Fibroblast of pulmonary artery (primary cell): ENCODE measurements at regions not wholly inside any gene's neighbourhood (a gene's known extent, or its start where the extent isn't known, plus 50 kb on each side); places are given as distances from the start of the nearest gene placed in this dataset.

Experiments
- DNase-seq: peaks from one replicate; pipeline ENCODE4 v3.0.0-alpha.2; 2010; ENCODE audit warnings: low read depth
- H3K4me3 ChIP-seq: replicated peaks from 2 replicates; pipeline ENCODE4 v1.5.1; 2011; ENCODE audit warnings: low read depth, mild to moderate bottlenecking, control low read depth, low read length, moderate library complexity
- TF ChIP-seq, protein P1 (sequence below): IDR thresholded peaks from 2 replicates; pipeline ENCODE4 v1.5.1; 2011; ENCODE audit warnings: mild to moderate bottlenecking, control low read depth, low read length, inconsistent platforms; ENCODE audit errors: missing control alignments

DNA sequence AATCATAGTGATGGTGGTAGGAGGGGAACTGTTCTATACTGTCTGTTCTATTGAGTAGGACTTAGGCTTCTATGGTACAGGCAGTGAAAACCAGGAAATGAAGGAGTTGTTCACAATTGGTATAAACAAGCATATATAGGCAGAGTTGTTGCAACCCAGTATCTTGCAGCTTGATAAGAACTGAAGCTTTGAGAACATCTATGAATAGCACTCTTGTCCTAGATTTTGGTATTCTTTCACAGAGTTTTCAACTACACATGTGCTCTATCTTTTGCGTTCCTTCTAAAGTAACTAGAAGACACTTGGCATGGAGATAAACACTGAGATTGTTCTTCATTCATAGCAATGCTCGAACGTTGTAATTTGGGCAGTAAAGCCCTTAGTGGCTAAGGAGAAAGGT lies 91.8 kb downstream of the KCNJ2 start:
- no peak overlapping the region for H3K4me3 ChIP-seq
- no peak for DNase-seq
- TF ChIP-seq, protein P1, sequence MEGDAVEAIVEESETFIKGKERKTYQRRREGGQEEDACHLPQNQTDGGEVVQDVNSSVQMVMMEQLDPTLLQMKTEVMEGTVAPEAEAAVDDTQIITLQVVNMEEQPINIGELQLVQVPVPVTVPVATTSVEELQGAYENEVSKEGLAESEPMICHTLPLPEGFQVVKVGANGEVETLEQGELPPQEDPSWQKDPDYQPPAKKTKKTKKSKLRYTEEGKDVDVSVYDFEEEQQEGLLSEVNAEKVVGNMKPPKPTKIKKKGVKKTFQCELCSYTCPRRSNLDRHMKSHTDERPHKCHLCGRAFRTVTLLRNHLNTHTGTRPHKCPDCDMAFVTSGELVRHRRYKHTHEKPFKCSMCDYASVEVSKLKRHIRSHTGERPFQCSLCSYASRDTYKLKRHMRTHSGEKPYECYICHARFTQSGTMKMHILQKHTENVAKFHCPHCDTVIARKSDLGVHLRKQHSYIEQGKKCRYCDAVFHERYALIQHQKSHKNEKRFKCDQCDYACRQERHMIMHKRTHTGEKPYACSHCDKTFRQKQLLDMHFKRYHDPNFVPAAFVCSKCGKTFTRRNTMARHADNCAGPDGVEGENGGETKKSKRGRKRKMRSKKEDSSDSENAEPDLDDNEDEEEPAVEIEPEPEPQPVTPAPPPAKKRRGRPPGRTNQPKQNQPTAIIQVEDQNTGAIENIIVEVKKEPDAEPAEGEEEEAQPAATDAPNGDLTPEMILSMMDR, result no peak

DNA sequence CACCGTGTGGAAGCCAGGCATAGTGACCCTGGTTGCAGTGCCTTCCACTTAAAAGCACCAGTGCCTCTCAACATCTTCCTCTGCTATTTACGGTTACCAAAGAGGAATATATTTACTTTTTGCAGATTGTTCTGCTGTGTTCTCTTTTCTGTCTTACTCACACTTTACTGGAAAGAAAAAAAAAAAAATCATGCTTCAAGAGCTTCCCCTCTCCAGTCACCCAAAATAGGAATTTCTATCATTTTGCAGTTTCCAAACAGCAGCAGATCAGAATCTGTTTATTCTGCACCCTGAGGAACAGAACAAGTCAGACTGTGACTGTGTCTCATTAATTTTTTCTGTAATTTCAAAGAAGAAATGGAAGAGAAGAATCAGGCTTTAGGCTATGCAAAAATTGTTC lies 96.1 kb downstream of the KCNJ2 start:
- no peak overlapping the region for H3K4me3 ChIP-seq
- DNase-seq, result no peak
- TF ChIP-seq, protein P1, result no peak

DNA sequence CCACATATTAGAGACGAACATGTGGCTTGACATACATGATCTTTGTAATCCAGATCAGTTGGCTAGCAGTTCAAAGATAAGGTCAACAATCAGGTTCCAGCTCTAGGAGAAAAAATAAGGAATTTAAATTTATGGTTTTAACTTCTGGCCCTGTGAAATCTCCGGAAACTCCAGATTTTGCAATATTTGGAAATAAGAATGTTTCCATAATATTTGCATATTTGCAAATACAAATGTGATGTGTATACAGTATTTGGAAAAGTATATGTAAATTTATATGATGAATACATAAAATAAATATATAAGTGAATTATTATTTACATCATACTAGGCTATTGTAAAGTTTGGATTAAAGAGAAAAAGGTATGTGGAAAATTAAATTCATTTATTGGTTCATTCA lies 97.1 kb downstream of the KCNJ2 start:
- TF ChIP-seq, protein P1, result no peak
- no peak for DNase-seq
- H3K4me3 ChIP-seq, result no peak overlapping the region

DNA sequence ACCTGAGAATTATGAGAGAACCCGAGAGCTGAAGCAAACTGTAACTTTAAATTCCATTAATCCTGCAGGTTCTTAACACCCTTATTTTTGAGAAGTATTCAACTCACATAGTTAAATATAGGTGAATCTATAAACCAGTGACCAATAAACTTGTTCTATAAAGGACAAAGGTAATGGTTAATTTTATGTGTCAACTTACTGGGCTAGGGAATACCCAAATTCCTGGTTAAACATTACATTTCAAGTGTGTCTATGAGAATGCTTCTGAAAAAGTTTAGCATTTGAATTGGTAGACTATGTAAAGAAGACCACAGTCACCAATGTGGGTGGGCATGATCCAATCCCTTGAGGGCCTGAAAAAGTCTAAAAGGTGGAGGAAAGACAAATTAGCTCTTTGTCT lies 99.1 kb downstream of the KCNJ2 start:
- no peak overlapping the region for H3K4me3 ChIP-seq
- TF ChIP-seq, protein P1, result no peak
- no peak for DNase-seq

DNA sequence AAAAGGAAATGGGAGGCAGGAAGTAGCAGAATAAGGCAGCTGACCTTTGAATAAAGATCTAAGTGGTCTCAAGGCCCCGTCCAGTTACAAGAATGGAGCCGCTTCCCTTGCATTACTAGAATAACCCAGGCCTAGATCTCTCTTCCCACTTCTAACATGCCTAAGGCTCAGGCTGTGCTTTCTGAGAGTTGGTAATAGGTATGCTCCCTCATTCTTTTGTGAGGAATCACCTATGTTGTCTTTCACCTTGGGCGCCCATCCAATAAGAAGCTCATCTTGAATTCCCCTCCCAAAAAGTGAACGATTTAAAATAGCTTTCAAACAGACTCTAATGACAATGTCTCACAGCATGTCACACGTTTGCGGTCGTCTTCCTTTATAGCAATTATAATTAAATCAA lies 101.2 kb downstream of the KCNJ2 start:
- no peak for DNase-seq
- no peak overlapping the region for H3K4me3 ChIP-seq
- TF ChIP-seq, protein P1, result no peak

DNA sequence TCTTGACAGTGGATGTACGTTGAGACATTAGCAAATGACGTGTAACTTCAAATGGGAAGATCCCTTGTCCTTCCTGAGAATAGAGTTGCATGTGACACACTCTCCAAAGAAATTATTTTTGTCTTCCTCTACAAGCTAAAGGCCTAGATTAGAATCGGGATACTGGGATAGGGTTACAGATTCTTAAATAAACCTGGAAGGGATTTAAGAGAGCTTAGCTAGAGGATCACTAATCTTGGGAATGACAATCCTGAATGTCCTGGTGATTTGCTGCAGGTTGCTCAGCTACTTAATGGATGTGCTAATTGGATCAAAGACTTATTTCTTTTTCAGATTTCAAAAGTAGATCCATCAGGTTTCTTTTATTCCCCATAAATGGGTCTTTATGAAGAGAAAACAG lies 101.9 kb downstream of the KCNJ2 start:
- no peak overlapping the region for H3K4me3 ChIP-seq
- no peak for DNase-seq
- TF ChIP-seq, protein P1, result no peak

DNA sequence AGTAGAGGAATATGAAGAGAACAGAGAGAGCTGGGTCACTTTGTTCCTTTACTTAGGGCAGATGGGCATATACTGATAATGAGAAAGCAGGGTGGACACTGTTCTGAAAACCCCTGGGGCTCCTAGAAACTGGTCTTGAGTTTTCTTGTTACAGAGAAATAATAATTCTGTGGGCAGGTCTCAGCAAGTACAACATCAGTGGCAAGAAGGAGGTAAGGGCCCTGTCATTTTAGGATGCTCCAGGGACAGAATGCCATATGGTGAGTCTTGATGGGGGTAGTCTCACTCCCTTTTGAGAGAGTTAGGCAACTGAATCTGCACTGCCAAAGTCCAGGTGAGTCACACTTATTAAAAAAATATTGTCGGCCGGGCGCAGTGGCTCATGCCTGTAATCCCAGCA lies 102.3 kb downstream of the KCNJ2 start:
- TF ChIP-seq, protein P1, result no peak
- no peak for DNase-seq
- H3K4me3 ChIP-seq, result no peak overlapping the region
